GM12872 (cell line): ENCODE measurements at regions not wholly inside any gene's neighbourhood (a gene's known extent, or its start where the extent isn't known, plus 50 kb on each side); places are given as distances from the start of the nearest gene placed in this dataset.

ENCODE experiments used
- TF ChIP-seq, protein P1 (sequence below): IDR thresholded peaks from 3 replicates; pipeline ENCODE4 v1.5.1; 2011; ENCODE audit warnings: low read depth, mild to moderate bottlenecking, low read length, moderate library complexity; ENCODE audit not compliant: insufficient read depth

DNA sequence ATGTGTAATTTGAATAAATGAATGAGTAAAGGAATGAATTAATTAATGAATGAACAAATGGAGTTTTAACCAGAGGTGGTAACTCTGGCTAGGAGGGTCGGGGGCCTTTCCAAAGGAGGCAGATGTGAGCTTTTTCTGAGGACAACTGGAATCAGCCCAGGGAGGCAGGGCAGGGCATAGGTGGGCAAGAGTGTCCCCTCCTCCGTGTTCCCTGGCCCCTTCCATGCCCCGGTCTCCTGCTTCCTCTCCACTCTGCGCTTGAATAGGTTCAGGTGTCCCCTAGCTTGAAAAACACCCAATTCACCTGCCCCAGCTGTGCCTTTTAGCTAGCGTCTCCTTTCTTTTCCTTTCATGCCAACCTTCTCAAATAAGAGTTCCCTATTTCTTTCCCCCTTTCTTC is 473.1 kb downstream of the CDH26 start:
- TF ChIP-seq, protein P1, sequence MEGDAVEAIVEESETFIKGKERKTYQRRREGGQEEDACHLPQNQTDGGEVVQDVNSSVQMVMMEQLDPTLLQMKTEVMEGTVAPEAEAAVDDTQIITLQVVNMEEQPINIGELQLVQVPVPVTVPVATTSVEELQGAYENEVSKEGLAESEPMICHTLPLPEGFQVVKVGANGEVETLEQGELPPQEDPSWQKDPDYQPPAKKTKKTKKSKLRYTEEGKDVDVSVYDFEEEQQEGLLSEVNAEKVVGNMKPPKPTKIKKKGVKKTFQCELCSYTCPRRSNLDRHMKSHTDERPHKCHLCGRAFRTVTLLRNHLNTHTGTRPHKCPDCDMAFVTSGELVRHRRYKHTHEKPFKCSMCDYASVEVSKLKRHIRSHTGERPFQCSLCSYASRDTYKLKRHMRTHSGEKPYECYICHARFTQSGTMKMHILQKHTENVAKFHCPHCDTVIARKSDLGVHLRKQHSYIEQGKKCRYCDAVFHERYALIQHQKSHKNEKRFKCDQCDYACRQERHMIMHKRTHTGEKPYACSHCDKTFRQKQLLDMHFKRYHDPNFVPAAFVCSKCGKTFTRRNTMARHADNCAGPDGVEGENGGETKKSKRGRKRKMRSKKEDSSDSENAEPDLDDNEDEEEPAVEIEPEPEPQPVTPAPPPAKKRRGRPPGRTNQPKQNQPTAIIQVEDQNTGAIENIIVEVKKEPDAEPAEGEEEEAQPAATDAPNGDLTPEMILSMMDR, result no peak

DNA sequence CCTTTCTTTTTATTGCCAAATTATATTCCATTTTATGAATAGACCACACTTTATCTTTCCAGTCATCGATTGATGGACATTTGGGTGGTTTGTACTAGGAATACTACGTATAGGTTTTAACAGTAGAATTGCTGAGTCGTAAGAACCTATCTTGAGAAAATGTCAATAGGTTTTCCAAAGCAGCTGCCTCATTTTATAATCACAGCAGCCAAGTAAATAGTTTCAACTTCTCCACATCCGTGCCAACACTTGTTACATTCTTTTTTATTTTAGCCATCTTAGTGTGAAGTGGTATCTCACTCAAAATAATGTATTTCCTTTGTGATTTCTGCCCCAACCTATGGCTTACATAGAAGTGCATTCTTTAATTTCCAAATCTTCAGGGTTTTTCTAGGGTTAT is 479.2 kb downstream of the CDH26 start:
- TF ChIP-seq, protein P1, result no peak

DNA sequence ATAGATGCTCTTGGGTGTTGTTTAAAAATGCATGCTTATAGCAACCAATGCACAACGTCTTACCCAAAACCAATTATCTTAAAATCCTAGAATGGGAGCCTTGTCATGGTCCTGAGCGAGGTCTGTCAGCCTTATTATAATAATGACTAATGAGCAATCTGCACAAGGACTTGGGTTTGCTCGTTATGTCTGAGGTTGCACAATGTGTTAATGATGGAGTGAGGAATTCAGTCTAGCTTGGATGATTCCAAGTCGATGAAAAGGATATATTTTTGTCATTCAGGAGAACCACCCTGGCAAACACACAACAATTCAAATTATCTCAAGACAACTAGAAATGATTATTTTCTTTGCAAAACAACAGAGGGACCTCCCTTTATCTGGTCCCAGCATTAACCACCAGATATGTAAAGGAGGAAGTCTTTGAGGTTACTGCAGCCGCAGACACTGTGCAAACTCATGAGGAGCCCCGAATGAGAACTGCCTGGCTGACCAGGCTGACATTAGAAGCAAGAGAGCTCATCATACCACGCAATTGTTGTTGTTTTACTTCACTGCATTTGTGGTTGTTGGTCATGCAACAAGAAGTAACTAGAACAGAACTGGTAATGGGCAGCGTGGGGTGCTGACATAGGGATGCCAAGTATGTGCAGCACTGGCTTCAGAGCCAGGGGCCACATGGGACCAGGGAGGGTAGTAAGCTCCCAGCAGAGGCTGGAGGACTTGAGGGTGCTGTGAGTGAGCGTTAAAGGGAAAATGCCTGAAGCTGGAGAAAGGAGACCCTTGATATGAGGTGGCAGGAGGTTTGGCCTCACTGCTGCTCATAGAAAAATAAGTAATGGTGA is 488.3 kb downstream of the CDH26 start:
- TF ChIP-seq, protein P1, result no peak

DNA sequence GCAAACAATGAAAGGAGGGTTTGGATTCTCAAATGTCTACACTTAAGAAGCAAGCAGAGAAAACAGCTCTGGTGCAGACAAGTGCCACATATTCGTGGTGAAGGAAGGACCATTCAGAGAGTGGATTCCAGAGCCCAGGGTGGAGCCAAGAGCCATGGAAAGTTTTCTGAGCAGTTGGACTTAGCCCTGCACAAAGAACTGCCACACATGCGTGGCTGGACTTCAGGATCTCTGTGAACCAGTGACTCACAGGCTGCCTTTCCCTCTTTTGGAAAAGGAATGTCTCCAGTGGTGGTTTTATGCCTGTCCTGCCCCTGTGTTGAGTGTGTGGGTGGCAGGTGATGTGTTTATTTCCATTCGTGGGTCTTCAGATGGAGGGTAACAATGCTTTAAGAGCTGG is 489.5 kb downstream of the CDH26 start:
- TF ChIP-seq, protein P1, result no peak

DNA sequence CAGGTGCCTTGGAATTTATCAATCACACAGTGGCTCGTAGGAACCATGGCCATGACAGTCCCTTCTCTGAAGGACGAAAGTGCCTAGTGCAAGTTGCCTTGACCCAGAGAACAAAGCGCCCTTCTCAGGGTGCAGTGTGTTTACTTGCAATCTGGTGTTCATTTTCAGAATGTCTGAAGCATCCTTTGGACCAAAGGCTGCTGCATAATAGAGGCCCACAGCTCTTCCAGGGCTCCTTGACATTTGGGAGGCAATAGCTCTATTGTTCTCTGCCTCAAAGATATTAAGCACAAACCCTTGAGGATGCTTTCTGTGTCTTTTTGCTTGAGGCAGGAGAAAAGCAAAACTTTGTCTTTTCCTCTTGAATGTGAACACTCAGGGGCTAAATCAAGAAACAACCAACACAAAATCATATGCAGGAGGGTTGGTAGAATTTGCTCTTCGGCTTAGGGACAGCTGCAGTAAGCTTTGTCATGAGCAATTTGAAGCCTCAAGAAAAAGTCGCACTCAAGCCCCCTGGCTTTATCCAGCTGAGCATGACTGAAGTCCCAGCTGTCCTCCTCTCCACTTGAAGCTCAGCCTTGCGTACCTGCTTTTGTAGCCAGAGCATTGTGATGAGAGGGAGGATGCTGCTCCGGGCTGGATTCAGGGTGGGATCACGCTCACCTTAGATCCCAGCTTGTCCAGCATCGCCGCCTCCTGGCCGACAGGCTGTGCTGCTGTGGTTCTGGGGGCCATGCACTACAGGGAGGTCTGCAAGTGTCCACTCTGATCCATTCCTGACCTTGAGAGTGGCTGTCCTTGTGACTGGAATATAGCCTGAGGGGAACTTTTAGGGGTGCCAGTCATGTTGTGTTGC is 495.4 kb downstream of the CDH26 start:
- TF ChIP-seq, protein P1, result no peak

DNA sequence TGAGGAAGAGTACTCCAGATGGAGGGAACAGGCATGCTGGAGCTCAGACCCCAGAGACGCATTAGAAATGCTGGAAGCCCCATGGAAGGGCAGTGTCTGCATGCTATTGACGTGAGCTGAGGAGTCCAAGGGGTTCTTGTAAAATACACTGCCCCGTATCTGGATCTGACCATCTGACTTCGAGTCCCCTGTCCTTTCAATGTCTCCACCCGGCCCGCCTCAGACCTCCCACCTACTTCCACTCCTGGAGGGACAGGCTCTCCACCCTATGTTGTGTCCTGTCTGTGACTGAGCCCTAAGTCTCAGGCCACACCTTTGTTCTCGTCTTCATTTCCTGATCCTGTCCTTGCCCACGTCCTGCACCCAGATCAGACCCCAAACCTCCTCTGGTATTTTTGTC is 496.3 kb downstream of the CDH26 start:
- TF ChIP-seq, protein P1, result no peak

DNA sequence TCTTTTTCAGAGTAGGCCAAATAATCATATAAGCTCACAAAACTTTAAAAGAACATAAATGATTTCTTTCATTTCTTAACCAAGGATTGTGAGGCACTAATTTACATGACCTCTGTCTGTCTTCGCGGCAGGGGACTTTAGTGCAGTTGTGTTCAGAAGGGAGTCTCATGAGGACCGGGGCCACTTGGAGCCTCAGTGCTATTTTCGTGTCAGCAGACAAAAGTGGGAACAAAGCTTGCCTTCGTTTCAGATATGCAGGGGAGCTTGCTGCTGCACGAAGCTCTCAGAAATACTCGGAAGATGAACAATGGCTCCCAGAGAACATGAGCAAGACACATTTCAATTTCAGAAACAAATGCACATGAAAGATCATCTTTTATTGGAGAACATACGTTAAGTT is 497.0 kb downstream of the CDH26 start:
- TF ChIP-seq, protein P1, result no peak
